Fibroblast of mammary gland (primary cell): ENCODE measurements at regions not wholly inside any gene's neighbourhood (a gene's known extent, or its start where the extent isn't known, plus 50 kb on each side); places are given as distances from the start of the nearest gene placed in this dataset.
"Not testable (repeated sequence)": the region's sequence is repeated elsewhere in the genome, so short reads cannot be mapped to it uniquely, and the experiment has no call there.

ENCODE experiments used
- DNase-seq: peaks from one replicate; pipeline ENCODE4 v3.0.0-alpha.2; 2010; ENCODE audit warnings: low read depth
- H3K4me3 ChIP-seq: 2 replicates; pipeline ENCODE4 v1.5.1; 2011; ENCODE audit warnings: low read depth, mild to moderate bottlenecking, low read length, moderate library complexity; ENCODE audit not compliant: control insufficient read depth
- CTCF ChIP-seq: conservative IDR thresholded peaks from 2 replicates; pipeline ENCODE4 v1.5.1; 2011; ENCODE audit warnings: low read depth, low read length, inconsistent platforms; ENCODE audit not compliant: control insufficient read depth, insufficient read depth

DNA sequence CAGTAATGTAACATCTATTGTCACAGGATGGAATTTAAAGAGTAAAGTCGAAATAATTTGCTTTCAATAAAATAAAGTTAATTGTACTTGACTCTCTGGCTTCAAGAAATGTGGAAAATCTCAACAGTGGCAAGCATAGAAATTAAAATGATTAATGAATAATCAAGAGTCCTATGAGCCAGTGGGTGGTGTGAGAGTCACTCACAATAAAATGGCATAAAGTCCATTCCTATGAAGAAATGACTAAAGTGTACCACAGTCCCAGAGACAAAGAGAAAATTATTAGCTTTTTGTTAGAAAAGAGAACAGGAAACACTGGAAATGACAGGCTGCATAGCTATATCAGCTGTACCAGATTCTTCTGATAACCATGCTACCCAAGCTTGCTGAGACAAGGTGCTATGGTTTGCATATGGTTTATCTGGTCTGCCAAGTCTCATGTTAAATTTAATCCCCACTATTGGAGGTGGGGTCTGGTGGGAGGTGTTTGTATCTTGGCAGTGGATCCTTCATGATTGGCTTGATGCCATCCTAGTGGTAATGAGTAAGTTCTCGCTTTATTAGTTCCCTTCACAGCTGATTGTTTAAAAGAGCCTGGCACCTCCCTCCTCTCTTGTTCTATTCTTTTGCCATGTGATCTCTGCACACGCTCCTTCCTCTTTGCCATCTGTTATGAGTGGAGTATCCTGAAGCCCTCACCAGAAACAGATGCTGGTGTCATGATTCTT lies 647.7 kb upstream of the ITGA1 start:
- no peak for DNase-seq
- H3K4me3 ChIP-seq, result no peak overlapping the region
- no peak for TF ChIP-seq CTCF

DNA sequence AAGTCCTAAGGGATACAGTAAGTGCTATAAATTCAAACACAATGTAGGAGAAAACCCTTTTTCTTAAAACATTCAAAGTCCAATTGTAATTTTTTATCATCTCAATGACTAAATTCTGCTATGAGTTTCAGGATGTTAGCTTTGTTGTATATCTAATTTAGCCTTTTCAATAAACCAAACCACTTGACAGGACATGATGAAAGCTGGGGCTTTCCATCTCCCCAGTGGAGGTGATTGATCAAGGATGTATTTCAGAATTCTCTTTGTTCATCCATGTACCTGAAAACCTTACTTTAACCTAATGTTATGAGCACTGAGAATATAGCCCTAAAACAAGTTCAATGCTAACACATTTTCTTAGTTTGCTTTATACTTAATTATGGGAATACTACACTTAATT lies 639.0 kb upstream of the ITGA1 start:
- DNase-seq, result no peak
- no peak for TF ChIP-seq CTCF
- H3K4me3 ChIP-seq, result no peak overlapping the region

DNA sequence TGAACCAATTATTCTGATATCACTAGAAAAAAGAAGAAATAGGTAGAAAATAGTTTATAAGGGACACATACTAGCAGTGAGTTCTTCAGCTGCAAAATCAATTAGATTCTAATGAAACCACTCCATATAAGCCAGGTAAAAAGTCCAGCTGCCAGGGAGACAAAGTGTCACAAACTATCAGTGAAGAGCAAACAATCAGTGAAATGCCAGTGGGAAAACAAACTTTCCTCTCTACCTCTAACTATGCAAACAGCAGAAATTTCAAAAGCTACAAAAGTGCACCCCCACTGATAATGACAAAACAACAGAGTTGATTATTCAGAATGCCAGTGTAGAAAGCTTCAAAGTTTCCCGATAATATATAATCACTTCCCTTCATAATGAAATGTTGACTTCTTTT lies 637.2 kb upstream of the ITGA1 start:
- no peak for DNase-seq
- H3K4me3 ChIP-seq, result no peak overlapping the region
- TF ChIP-seq CTCF, result no peak

- DNase-seq, H3K4me3 ChIP-seq: not testable (repeated sequence)
Measured at GRCh38 chr5:52156809-52157208, 630.9 kb upstream of the ITGA1 start.

DNA sequence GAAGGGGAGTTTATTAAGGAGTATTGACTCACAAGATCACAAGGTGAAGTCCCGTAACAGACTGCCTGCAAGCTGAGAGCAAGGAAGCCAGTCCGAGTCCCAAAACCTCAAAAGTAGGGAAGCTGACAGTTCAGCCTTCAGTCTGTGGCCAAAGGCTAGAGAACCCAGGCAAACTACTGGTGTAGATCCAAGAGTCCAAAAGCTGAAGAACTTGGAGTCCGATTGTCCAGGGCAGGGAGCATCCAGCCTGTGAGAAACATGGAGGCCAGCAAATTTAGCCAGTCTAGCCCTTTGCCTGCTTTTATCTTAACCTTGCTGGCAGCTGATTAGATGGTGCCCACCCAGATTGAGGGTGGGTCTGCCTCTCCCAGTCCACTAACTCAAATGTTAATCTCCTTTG lies 621.9 kb upstream of the ITGA1 start:
- not testable (repeated sequence) for DNase-seq, H3K4me3 ChIP-seq

GRCh38 chr5:52173133-52173532 lies 614.6 kb upstream of the ITGA1 start:
- no peak for DNase-seq
- no peak overlapping the region for H3K4me3 ChIP-seq
- TF ChIP-seq CTCF, result no peak

DNA sequence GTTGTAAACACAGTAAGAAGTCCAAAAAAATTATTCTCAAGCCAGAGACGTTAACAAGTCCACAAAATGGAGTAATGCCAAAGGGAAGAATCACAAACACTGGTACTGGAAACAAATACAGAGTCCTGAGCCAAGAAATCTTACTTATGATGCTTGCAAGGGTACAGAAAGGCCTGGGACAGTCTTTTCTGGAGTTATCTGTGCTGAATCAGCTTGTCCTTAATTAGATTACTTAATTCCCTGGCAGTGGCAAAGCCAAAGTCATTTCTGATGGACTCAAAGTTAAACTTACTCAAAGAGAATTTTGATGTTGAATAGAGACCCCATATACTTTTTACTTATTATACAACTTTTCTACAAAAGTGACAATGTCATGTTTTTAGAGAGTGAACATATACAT lies 610.5 kb upstream of the ITGA1 start:
- no peak for TF ChIP-seq CTCF
- no peak for DNase-seq
- H3K4me3 ChIP-seq, result no peak overlapping the region

- no peak for TF ChIP-seq CTCF
- DNase-seq, result no peak
- H3K4me3 ChIP-seq, result no peak overlapping the region
Measured at GRCh38 chr5:52181403-52181802, 606.3 kb upstream of the ITGA1 start.
